Raji (cell line): ENCODE measurements at regions not wholly inside any gene's neighbourhood (a gene's known extent, or its start where the extent isn't known, plus 50 kb on each side); places are given as distances from the start of the nearest gene placed in this dataset.

Experiments used
- POLR2A ChIP-seq: IDR thresholded peaks from 2 replicates; pipeline ENCODE4 v1.6.1; 2011; ENCODE audit warnings: low read depth, low read length, control low read depth; ENCODE audit not compliant: insufficient read depth

GRCh38 chr4:163697121-163697520 is 202.6 kb downstream of the TMA16 start:
- no peak for TF ChIP-seq POLR2A

GRCh38 chr4:163701916-163702315 is 207.4 kb downstream of the TMA16 start:
- no peak for TF ChIP-seq POLR2A

- TF ChIP-seq POLR2A: no peak
These were observed 208.2 kb downstream of the TMA16 start for GRCh38 chr4:163702736-163703135.

- no peak for TF ChIP-seq POLR2A
These were observed 208.8 kb downstream of the TMA16 start for GRCh38 chr4:163703251-163703650.

GRCh38 chr4:163707873-163708272 is 213.4 kb downstream of the TMA16 start:
- TF ChIP-seq POLR2A: no peak

GRCh38 chr4:163709601-163710000 is 215.1 kb downstream of the TMA16 start:
- TF ChIP-seq POLR2A: no peak

GRCh38 chr4:163710158-163710557 is 215.7 kb downstream of the TMA16 start:
- no peak for TF ChIP-seq POLR2A

- no peak for TF ChIP-seq POLR2A
These were observed 232.2 kb downstream of the TMA16 start for GRCh38 chr4:163726641-163727040.

- TF ChIP-seq POLR2A: no peak
These were observed 236.6 kb downstream of the TMA16 start for GRCh38 chr4:163731071-163731470.

GRCh38 chr4:163732473-163732872 is 238.0 kb downstream of the TMA16 start:
- no peak for TF ChIP-seq POLR2A

GRCh38 chr4:163736876-163737275 is 242.4 kb downstream of the TMA16 start:
- no peak for TF ChIP-seq POLR2A

- no peak for TF ChIP-seq POLR2A
These were observed 244.0 kb downstream of the TMA16 start for GRCh38 chr4:163738521-163738920.

GRCh38 chr4:163744861-163745260 is 250.4 kb downstream of the TMA16 start:
- TF ChIP-seq POLR2A: no peak

GRCh38 chr4:163747293-163747692 is 252.8 kb downstream of the TMA16 start:
- TF ChIP-seq POLR2A: no peak

GRCh38 chr4:163747886-163748285 is 253.4 kb downstream of the TMA16 start:
- TF ChIP-seq POLR2A: no peak

GRCh38 chr4:163748449-163748848 is 254.0 kb downstream of the TMA16 start:
- TF ChIP-seq POLR2A: no peak

GRCh38 chr4:163755013-163755412 is 260.5 kb downstream of the TMA16 start:
- TF ChIP-seq POLR2A: no peak

GRCh38 chr4:163757219-163757618 is 262.7 kb downstream of the TMA16 start:
- no peak for TF ChIP-seq POLR2A
